ENCODE measurements at regions not wholly inside any gene's neighbourhood (a gene's known extent, or its start where the extent isn't known, plus 50 kb on each side); places are given as distances from the start of the nearest gene placed in this dataset.

- no peak for DNase-seq
These were observed 121.7 kb downstream of the EVX1 start for GRCh38 chr7:27364344-27364758.

- peak; percentile 40 to 71 for DNase-seq
These were observed 124.8 kb downstream of the EVX1 start for GRCh38 chr7:27367179-27367932.

GRCh38 chr7:27367933-27368549 is 125.4 kb downstream of the EVX1 start:
- DNase-seq: no peak

GRCh38 chr7:27374958-27375841 is 132.6 kb downstream of the EVX1 start:
- DNase-seq: no peak

GRCh38 chr7:27375958-27376357 is 133.4 kb downstream of the EVX1 start:
- no peak for DNase-seq

- DNase-seq: no peak
These were observed 135.4 kb downstream of the EVX1 start for GRCh38 chr7:27377988-27378387.

GRCh38 chr7:27382307-27382706 is 139.7 kb downstream of the EVX1 start:
- DNase-seq: no peak

GRCh38 chr7:27386581-27386980 is 144.0 kb downstream of the EVX1 start:
- DNase-seq: no peak

GRCh38 chr7:27387864-27388263 is 145.3 kb downstream of the EVX1 start:
- no peak for DNase-seq

GRCh38 chr7:27388561-27388960 is 146.0 kb downstream of the EVX1 start:
- DNase-seq: no peak

GRCh38 chr7:27389496-27389895 is 146.9 kb downstream of the EVX1 start:
- DNase-seq: no peak

- DNase-seq: no peak
These were observed 149.9 kb downstream of the EVX1 start for GRCh38 chr7:27392477-27392876.

- no peak for DNase-seq
These were observed 152.3 kb downstream of the EVX1 start for GRCh38 chr7:27394871-27395270.

- DNase-seq: no peak
These were observed 153.0 kb downstream of the EVX1 start for GRCh38 chr7:27395626-27396025.

- DNase-seq: no peak
These were observed 154.9 kb downstream of the EVX1 start for GRCh38 chr7:27397503-27397902.

- peak in 1 of 2 experiments; percentile 38 for DNase-seq
These were observed 156.2 kb downstream of the EVX1 start for GRCh38 chr7:27398851-27399250.

GRCh38 chr7:27399791-27400567 is 157.4 kb downstream of the EVX1 start:
- no peak for DNase-seq

GRCh38 chr7:27405780-27406179 is 163.2 kb downstream of the EVX1 start:
- no peak for DNase-seq

GRCh38 chr7:27409311-27409710 is 166.7 kb downstream of the EVX1 start:
- no peak for DNase-seq

GRCh38 chr7:27409776-27410175 is 167.2 kb downstream of the EVX1 start:
- DNase-seq: no peak

- DNase-seq: no peak
These were observed 168.4 kb downstream of the EVX1 start for GRCh38 chr7:27410812-27411544.

- DNase-seq: no peak
These were observed 169.6 kb downstream of the EVX1 start for GRCh38 chr7:27412164-27412563.

All from NCI-H526 (cell line).